Neuron (in vitro differentiated cells): ENCODE measurements at regions not wholly inside any gene's neighbourhood (a gene's known extent, or its start where the extent isn't known, plus 50 kb on each side); places are given as distances from the start of the nearest gene placed in this dataset.

ENCODE experiments used
- H2AFZ ChIP-seq: one replicate; pipeline ENCODE4 v1.6.1; 2013; ENCODE audit warnings: low read depth, mild to moderate bottlenecking, inconsistent platforms, low read length, moderate library complexity
- H3K27me3 ChIP-seq: one replicate; pipeline ENCODE4 v1.6.1; 2013; ENCODE audit warnings: low read length; ENCODE audit not compliant: insufficient read depth
- H3K36me3 ChIP-seq: one replicate; pipeline ENCODE4 v1.6.1; 2013; ENCODE audit warnings: low read length; ENCODE audit not compliant: insufficient read depth
- H3K4me1 ChIP-seq: one replicate; pipeline ENCODE4 v1.6.1; 2013; ENCODE audit warnings: low read length; ENCODE audit not compliant: insufficient read depth
- H3K4me3 ChIP-seq: 2 replicates; pipeline ENCODE4 v1.5.1; 2013; ENCODE audit warnings: mild to moderate bottlenecking, low read length, moderate library complexity
- H3K9me3 ChIP-seq: one replicate; pipeline ENCODE4 v1.6.1; 2013; ENCODE audit warnings: low read length

DNA sequence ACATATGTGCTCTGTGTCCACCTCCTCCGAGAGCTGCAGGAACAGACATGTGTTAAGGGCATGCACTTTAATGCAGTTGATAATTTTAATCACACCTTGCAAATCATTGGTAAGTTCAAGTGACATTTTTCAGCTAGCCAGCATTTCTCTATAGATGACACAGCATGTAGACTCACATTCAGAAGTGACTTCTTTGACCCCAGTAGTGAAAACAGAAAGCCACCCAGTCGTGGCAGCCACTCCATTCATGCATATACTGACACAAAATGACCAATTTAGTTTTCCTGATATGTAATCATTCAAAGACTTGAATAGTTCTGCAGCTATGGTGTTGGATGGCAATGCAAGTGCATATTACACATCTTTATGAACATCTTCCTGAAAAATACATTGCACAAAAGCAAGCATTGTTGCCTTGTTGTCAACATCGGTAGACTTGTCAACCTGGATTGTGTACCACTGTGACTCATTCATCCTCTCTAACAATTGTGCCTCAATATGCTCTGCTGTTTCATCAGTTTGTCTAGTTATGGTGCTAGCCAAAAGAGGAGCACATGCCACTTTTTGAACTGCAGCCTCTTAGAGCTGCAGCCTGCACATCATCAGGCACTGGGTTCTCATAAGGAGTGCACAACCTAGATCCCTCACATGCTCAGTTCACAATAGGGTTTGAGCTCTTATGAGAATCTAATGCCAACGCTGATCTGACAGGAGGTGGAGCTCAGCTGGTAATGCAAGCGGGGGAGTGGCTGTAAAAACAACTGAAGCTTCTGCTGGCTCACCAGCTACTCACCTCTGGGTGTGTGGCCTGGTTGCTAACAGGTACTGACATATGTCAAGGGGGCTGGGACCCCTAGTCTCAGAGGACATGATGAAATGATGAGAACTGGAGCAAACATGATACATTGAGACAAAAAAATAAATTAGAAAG is 622.0 kb downstream of the PYDC2 start:
- no peak overlapping the region for H3K4me3 ChIP-seq
- H2AFZ ChIP-seq, result no peak overlapping the region
- H3K9me3 ChIP-seq, result no peaks in the 10 kb centered on the region
- no peaks in the 10 kb centered on the region for H3K36me3 ChIP-seq
- peaks cover 28% of the 10 kb centered on the region for H3K4me1 ChIP-seq
- H3K27me3 ChIP-seq, result no peaks in the 10 kb centered on the region
